LNCaP clone FGC (cell line): ENCODE measurements at regions not wholly inside any gene's neighbourhood (a gene's known extent, or its start where the extent isn't known, plus 50 kb on each side); places are given as distances from the start of the nearest gene placed in this dataset.
"Not testable (repeated sequence)": the region's sequence is repeated elsewhere in the genome, so short reads cannot be mapped to it uniquely, and the experiment has no call there.

Source experiments
- DNase-seq: peaks from one replicate; pipeline ENCODE4 v3.0.0-alpha.2; 2011; ENCODE audit warnings: low read depth
- H3K4me3 ChIP-seq: 2 replicates; pipeline ENCODE4 v1.5.1; 2011; ENCODE audit warnings: mild to moderate bottlenecking, low read depth, low read length, control low read depth
- CTCF ChIP-seq: IDR thresholded peaks from 2 replicates; pipeline ENCODE4 v1.5.1; 2012; ENCODE audit warnings: mild to moderate bottlenecking; ENCODE audit not compliant: control insufficient read depth, insufficient read depth; ENCODE audit errors: extremely low read depth

- TF ChIP-seq CTCF = no peak
- H3K4me3 ChIP-seq = no peak overlapping the region
- DNase-seq = no peak
Measured at GRCh38 chr3:144948711-144949110, 977.1 kb downstream of the DIPK2A start.

GRCh38 chr3:144953959-144954358 lies 982.3 kb downstream of the DIPK2A start:
- H3K4me3 ChIP-seq = no peak overlapping the region
- no peak for DNase-seq
- TF ChIP-seq CTCF = no peak

- DNase-seq = no peak
Measured at GRCh38 chr3:144957398-144958101, 985.9 kb downstream of the DIPK2A start.

GRCh38 chr3:144963810-144964209 lies 992.2 kb downstream of the DIPK2A start:
- H3K4me3 ChIP-seq = no peak overlapping the region
- TF ChIP-seq CTCF = no peak
- no peak for DNase-seq

More at GRCh38 chr3:144957398-144958101, 985.9 kb downstream of the DIPK2A start:
- TF ChIP-seq CTCF = no peak
- H3K4me3 ChIP-seq = no peak overlapping the region

- DNase-seq = no peak
- TF ChIP-seq CTCF = no peak
- no peak overlapping the region for H3K4me3 ChIP-seq
Measured at GRCh38 chr3:144966560-144966959, 994.9 kb downstream of the DIPK2A start.

- H3K4me3 ChIP-seq = no peak overlapping the region
- no peak for DNase-seq
- TF ChIP-seq CTCF = no peak
Measured at GRCh38 chr3:144968750-144969350, 997.2 kb downstream of the DIPK2A start.

GRCh38 chr3:144984481-144984880 lies 1012.9 kb downstream of the DIPK2A start:
- H3K4me3 ChIP-seq, DNase-seq: not testable (repeated sequence)
